ENCODE measurements at regions not wholly inside any gene's neighbourhood (a gene's known extent, or its start where the extent isn't known, plus 50 kb on each side); places are given as distances from the start of the nearest gene placed in this dataset.

GRCh38 chr14:42554091-42554490 lies 947.4 kb downstream of the LRFN5 start:
- TF ChIP-seq, protein P1, sequence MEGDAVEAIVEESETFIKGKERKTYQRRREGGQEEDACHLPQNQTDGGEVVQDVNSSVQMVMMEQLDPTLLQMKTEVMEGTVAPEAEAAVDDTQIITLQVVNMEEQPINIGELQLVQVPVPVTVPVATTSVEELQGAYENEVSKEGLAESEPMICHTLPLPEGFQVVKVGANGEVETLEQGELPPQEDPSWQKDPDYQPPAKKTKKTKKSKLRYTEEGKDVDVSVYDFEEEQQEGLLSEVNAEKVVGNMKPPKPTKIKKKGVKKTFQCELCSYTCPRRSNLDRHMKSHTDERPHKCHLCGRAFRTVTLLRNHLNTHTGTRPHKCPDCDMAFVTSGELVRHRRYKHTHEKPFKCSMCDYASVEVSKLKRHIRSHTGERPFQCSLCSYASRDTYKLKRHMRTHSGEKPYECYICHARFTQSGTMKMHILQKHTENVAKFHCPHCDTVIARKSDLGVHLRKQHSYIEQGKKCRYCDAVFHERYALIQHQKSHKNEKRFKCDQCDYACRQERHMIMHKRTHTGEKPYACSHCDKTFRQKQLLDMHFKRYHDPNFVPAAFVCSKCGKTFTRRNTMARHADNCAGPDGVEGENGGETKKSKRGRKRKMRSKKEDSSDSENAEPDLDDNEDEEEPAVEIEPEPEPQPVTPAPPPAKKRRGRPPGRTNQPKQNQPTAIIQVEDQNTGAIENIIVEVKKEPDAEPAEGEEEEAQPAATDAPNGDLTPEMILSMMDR (IDR thresholded peaks at IDR 0.05): no peak
- TF ChIP-seq POLR2A (IDR thresholded peaks at IDR 0.05): no peak
- TF ChIP-seq POLR2AphosphoS5 (IDR thresholded peaks at IDR 0.05): no peak

All from gastroesophageal sphincter (tissue), 3 donors.